ACHN (cell line): ENCODE measurements at regions not wholly inside any gene's neighbourhood (a gene's known extent, or its start where the extent isn't known, plus 50 kb on each side); places are given as distances from the start of the nearest gene placed in this dataset.

ENCODE experiments used
- DNase-seq: peaks from one replicate; pipeline ENCODE4 v3.0.0-alpha.2; 2015
- in situ Hi-C: cut with HindIII; loops from 2 replicates; pipeline ENCODE4 v1.10.0; 2017; ENCODE audit warnings: low sequenced_read_pairs, low pct_ligation_motif_present, low pct_unique_long_range_greater_than_20kb

- DNase-seq: no peak
- in situ Hi-C loops: no loop called here
Measured at GRCh38 chr13:109918179-109918711, 131.9 kb upstream of the IRS2 start.

GRCh38 chr13:109917422-109917821 is 131.0 kb upstream of the IRS2 start:
- in situ Hi-C loops: no loop called here
- DNase-seq: no peak

GRCh38 chr13:109913936-109914510 is 127.6 kb upstream of the IRS2 start:
- DNase-seq: no peak
- in situ Hi-C loops: no loop called here

- in situ Hi-C loops: no loop called here
- no peak for DNase-seq
Measured at GRCh38 chr13:109913186-109913585, 126.8 kb upstream of the IRS2 start.

GRCh38 chr13:109910194-109910593 is 123.8 kb upstream of the IRS2 start:
- in situ Hi-C loops: no loop called here

GRCh38 chr13:109906976-109907375 is 120.6 kb upstream of the IRS2 start:
- in situ Hi-C loops: no loop called here
- DNase-seq: peak; percentile 8

More at GRCh38 chr13:109910194-109910593, 123.8 kb upstream of the IRS2 start:
- no peak for DNase-seq

GRCh38 chr13:109904218-109904617 is 117.8 kb upstream of the IRS2 start:
- in situ Hi-C loops: no loop called here
- DNase-seq: no peak

GRCh38 chr13:109900741-109901140 is 114.4 kb upstream of the IRS2 start:
- in situ Hi-C loops: no loop called here
- DNase-seq: no peak

GRCh38 chr13:109900320-109900719 is 113.9 kb upstream of the IRS2 start:
- DNase-seq: no peak
- in situ Hi-C loops: no loop called here

- in situ Hi-C loops: no loop called here
- no peak for DNase-seq
Measured at GRCh38 chr13:109899748-109900147, 113.4 kb upstream of the IRS2 start.

GRCh38 chr13:109899316-109899715 is 112.9 kb upstream of the IRS2 start:
- no peak for DNase-seq
- in situ Hi-C loops: no loop called here

- no peak for DNase-seq
- in situ Hi-C loops: no loop called here
Measured at GRCh38 chr13:109897988-109898624, 111.7 kb upstream of the IRS2 start.

GRCh38 chr13:109892101-109892500 is 105.7 kb upstream of the IRS2 start:
- in situ Hi-C loops: no loop called here
- no peak for DNase-seq

GRCh38 chr13:109885235-109885634 is 98.9 kb upstream of the IRS2 start:
- no peak for DNase-seq
- in situ Hi-C loops: no loop called here

- in situ Hi-C loops: no loop called here
Measured at GRCh38 chr13:109884462-109884861, 98.1 kb upstream of the IRS2 start.

GRCh38 chr13:109883181-109884180 is 97.1 kb upstream of the IRS2 start:
- in situ Hi-C loops: no loop called here
- DNase-seq: no peak

More at GRCh38 chr13:109884462-109884861, 98.1 kb upstream of the IRS2 start:
- no peak for DNase-seq

- in situ Hi-C loops: no loop called here
- DNase-seq: no peak
Measured at GRCh38 chr13:109881961-109882558, 95.7 kb upstream of the IRS2 start.

GRCh38 chr13:109881347-109881725 is 95.0 kb upstream of the IRS2 start:
- in situ Hi-C loops: no loop called here
- no peak for DNase-seq
